D721Med (cell line): ENCODE measurements at regions not wholly inside any gene's neighbourhood (a gene's known extent, or its start where the extent isn't known, plus 50 kb on each side); places are given as distances from the start of the nearest gene placed in this dataset.
"Not testable (repeated sequence)": the region's sequence is repeated elsewhere in the genome, so short reads cannot be mapped to it uniquely, and the experiment has no call there.

ENCODE experiments used
- DNase-seq: peaks from one replicate; pipeline ENCODE4 v3.0.0; 2011; ENCODE audit warnings: low spot score; ENCODE audit not compliant: insufficient read length
- FAIRE-seq: peaks from 2 replicates; lab custom pipeline; 2011; peaks lifted over from hg19 to GRCh38; lab: Jason Lieb, UNC
- TF ChIP-seq, protein P1 (sequence below): IDR thresholded peaks from 2 replicates; pipeline ENCODE4 v1.5.1; 2012; ENCODE audit warnings: mild to moderate bottlenecking, control low read depth; ENCODE audit not compliant: insufficient read depth; ENCODE audit errors: missing control alignments

- TF ChIP-seq, protein P1, sequence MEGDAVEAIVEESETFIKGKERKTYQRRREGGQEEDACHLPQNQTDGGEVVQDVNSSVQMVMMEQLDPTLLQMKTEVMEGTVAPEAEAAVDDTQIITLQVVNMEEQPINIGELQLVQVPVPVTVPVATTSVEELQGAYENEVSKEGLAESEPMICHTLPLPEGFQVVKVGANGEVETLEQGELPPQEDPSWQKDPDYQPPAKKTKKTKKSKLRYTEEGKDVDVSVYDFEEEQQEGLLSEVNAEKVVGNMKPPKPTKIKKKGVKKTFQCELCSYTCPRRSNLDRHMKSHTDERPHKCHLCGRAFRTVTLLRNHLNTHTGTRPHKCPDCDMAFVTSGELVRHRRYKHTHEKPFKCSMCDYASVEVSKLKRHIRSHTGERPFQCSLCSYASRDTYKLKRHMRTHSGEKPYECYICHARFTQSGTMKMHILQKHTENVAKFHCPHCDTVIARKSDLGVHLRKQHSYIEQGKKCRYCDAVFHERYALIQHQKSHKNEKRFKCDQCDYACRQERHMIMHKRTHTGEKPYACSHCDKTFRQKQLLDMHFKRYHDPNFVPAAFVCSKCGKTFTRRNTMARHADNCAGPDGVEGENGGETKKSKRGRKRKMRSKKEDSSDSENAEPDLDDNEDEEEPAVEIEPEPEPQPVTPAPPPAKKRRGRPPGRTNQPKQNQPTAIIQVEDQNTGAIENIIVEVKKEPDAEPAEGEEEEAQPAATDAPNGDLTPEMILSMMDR = no peak
- DNase-seq = no peak
- no peak for FAIRE-seq
Measured at GRCh38 chr1:79155991-79156390, 149.5 kb upstream of the ADGRL4 start.

DNA sequence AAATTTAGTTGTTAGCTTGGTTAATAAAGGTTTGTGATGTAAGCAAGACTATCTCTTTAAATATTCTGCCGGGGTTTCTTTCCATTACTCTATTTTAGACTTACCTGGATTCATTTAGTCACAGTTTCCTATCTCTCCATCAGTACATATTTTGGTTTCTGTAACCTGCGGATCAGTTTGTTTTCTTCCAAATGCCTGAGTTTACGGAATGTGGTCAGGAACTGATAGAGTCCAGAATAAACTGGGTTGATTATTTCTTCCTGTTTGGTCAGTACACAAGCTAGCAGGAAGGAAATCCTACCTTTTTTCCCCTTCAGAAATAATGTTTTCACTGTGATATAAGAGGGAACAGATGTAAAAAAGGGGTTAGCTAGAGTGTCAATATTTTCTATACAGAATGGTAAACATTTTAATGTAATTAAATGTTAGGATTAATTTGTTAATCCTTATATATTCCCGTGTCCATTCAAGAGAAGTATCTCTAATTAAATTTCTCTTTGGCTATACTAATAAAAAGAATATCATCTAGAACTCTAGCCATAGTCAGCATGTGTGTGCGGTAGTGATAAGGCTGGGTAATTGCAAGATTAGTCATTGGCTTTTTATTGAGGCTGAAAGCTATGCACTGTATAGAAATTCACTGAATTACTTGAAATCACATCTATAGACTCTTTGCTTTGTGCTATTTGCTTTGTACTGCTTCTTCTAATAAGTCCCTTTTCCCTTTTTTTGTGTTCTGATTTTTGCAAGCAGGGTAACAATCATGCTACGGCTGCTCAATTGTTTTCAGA lies 144.7 kb upstream of the ADGRL4 start:
- TF ChIP-seq, protein P1 = no peak
- DNase-seq = no peak
- FAIRE-seq = no peak

- DNase-seq (no peak), FAIRE-seq (peak; percentile 6)
- TF ChIP-seq, protein P1 = no peak
Measured at GRCh38 chr1:79150576-79150975, 144.0 kb upstream of the ADGRL4 start.

- FAIRE-seq, DNase-seq: not testable (repeated sequence)
Measured at GRCh38 chr1:79138227-79138626, 131.7 kb upstream of the ADGRL4 start.

DNA sequence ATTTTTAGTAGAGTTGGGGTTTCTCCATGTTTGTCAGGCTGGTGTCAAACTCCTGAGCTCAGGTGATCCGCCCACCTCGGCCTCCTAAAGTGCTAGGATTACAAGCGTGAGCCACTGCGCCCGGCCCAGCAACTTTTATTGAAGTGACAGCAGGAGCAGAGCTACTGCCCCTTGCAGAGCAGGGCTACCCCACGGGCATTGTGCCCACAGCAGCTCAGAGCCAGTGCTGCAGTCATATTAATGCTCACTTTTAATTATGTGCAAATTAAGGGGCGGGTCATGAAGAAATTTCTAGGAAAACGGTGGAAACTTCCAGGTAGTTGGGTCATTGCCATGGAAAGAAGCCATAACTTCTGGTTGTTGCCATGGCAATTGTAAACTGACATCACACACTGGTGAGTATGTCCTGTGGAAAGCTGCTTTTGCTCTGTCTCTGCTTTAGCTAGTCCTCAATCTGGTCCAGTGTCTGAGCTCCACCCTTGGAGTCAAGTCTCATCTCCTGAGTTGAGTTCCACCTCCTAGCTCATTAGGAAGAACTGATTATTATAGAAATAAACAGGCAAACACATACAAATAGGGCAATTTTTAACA lies 127.3 kb upstream of the ADGRL4 start:
- no peak for FAIRE-seq
- TF ChIP-seq, protein P1 = no peak
- DNase-seq = no peak

DNA sequence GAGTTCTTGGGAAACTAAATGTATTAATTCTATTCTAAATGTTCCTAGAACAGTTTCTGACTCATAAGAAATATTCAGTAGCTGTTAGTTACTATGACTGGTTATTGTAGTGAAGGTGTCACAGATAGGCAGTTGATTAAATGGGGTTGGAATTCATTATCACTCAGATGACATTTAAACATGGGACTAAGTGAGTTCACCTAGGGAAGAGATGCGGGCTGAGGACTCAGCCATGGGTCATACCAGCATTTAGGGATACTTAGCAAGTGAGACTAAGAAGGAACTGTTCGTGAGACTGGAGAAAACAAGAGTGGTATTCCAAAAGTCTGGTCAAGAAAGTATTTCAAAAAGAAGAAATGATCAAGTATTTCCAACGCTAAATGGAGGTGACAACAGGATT lies 125.1 kb upstream of the ADGRL4 start:
- DNase-seq (no peak), FAIRE-seq (no peak)
- TF ChIP-seq, protein P1 = no peak

- FAIRE-seq = no peak
- no peak for DNase-seq
- TF ChIP-seq, protein P1 = no peak
Measured at GRCh38 chr1:79129914-79130313, 123.4 kb upstream of the ADGRL4 start.
